ENCODE measurements at regions not wholly inside any gene's neighbourhood (a gene's known extent, or its start where the extent isn't known, plus 50 kb on each side); places are given as distances from the start of the nearest gene placed in this dataset.

DNA sequence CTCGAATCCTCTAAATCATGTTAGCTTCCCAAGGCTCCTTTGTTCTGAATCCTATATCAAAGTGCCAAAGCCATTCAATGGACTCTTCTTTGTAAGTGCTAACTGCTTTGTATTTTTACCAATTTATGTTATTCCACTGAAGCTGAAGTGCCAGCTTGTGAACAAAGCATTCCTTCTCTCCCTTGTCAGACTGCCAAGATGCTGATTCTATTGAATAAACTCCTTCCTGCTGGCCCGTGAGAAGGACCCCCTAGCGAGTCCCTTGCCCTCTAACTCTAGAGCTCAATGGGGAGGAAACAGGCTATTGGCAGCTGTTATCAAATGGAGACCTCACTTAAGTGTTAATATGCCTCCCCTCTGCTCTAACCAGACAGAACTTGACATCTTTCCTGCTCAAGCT lies 1097.9 kb upstream of the CNTNAP5 start:
- H3K4me3 Mint-ChIP-seq = no peak overlapping the region
- H3K36me3 Mint-ChIP-seq = no peaks in the 10 kb centered on the region
- H3K27ac Mint-ChIP-seq = no peak overlapping the region
- peaks cover 9% of the 10 kb centered on the region for H3K9me3 Mint-ChIP-seq (ENCODE audit: low read depth)
- no peaks in the 10 kb centered on the region for H3K4me1 Mint-ChIP-seq (ENCODE audit: low read depth)
- H3K27me3 Mint-ChIP-seq = no peaks in the 10 kb centered on the region

DNA sequence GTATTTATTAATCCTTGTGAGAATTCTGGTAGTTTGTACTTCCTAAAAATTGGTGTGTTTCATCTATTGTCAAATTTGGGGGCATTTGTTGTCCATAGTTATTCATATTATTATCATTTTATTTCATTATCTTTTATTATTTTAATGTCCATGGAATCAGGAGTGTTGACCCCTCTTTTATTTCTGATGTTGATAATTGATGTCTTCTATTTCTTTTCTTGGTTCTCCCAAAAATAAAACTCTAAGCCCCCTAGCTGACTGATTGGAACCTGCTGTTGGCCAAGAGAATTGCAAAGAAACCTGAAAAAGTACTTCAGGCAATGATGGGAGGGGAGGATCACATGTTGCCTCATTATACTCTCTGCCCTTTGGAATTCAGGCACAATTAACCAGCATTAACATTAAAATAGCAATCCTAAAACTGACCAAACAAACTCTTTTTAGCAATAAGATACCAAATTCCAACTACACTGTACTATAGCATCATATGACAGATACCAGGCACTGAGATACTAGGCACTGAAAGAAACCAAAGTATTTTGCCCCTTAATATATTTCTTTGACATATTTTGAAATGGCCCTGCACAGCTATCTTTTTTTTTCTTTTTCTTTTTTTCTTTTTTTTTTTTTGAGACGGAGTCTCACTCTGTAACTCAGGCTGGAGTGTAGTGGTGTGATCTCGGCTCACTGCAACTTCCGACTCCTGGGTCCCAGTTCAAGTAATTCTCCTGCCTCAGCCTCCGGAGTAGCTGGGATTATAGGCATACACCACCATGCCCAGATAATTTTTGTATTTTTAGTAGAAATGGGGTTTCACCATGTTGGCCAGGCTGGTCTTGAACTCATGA lies 1097.2 kb upstream of the CNTNAP5 start:
- H3K9me3 Mint-ChIP-seq (ENCODE audit: low read depth) = peaks cover 8% of the 10 kb centered on the region
- no peaks in the 10 kb centered on the region for H3K27me3 Mint-ChIP-seq
- H3K27ac Mint-ChIP-seq = no peak overlapping the region
- no peak overlapping the region for H3K4me3 Mint-ChIP-seq
- H3K36me3 Mint-ChIP-seq = no peaks in the 10 kb centered on the region
- H3K4me1 Mint-ChIP-seq (ENCODE audit: low read depth) = no peaks in the 10 kb centered on the region

DNA sequence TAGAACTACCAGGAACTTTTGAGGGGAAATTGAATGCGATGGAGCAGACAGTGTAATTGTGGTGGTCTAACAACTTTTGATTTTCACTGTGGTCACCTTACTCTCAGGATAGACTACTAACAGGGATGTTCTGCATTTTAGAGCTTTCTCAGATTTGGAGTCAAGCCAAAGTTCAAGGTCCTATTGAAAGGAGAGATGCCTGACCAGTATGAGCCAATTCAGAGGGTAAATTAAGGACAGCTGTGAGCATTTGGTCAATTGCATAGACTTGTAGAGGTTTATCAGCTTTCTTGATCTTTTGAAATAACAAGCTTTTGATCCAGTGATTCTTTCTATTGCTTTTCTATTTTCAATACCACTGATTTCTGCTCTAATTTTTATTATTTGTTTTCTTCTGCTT lies 1095.7 kb upstream of the CNTNAP5 start:
- Mint-ChIP-seq H3K4me1 (ENCODE audit: low read depth) (no peaks in the 10 kb centered on the region), H3K27me3 (no peaks in the 10 kb centered on the region), H3K9me3 (ENCODE audit: low read depth) (peaks cover 8% of the 10 kb centered on the region), H3K4me3 (no peak overlapping the region), H3K27ac (no peak overlapping the region), H3K36me3 (no peaks in the 10 kb centered on the region)

DNA sequence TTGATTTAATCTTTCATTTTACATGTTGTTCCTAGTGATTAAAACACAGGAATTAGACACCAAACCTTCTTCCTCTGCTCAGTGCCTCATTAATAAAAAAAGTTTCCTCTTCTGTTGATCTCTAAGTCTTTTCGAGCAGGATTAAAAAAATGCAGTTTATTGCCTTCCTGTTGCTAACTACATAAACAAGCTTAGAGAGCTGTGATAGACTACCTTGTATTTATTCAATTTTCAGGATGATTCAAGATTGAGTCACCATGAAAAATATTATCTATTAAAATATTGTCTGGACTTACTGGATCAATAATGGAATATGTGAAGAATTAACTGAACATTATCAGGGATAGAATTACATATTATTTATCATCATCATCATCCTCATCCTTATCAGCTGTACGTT lies 1089.6 kb upstream of the CNTNAP5 start:
- H3K27ac Mint-ChIP-seq = no peak overlapping the region
- H3K4me3 Mint-ChIP-seq = no peak overlapping the region
- H3K27me3 Mint-ChIP-seq = no peaks in the 10 kb centered on the region
- H3K4me1 Mint-ChIP-seq (ENCODE audit: low read depth) = no peaks in the 10 kb centered on the region
- no peaks in the 10 kb centered on the region for H3K36me3 Mint-ChIP-seq
- peaks cover under 1% of the 10 kb centered on the region for H3K9me3 Mint-ChIP-seq (ENCODE audit: low read depth)

DNA sequence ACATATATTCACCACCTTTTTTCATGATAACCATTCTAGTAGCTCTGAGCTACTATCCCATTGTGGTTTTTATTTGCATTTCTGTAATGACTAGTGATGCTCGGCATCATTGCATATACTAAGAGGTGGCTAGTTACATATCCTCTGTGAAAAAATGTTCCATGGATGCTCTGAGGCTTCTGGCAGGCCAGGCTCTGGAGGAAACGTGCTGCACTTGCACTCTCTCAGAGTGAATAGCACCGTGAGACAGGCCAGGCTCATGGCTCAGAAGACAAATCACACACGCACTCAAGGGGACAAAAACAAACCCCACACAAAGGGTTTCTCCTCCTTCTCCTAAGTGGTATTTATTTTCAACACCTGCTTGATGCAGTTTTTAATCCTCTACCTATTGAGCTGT lies 1085.3 kb upstream of the CNTNAP5 start:
- H3K4me3 Mint-ChIP-seq = no peak overlapping the region
- peaks cover 5% of the 10 kb centered on the region for H3K9me3 Mint-ChIP-seq (ENCODE audit: low read depth)
- no peak overlapping the region for H3K27ac Mint-ChIP-seq
- H3K27me3 Mint-ChIP-seq = no peaks in the 10 kb centered on the region
- H3K4me1 Mint-ChIP-seq (ENCODE audit: low read depth) = no peaks in the 10 kb centered on the region
- no peaks in the 10 kb centered on the region for H3K36me3 Mint-ChIP-seq

DNA sequence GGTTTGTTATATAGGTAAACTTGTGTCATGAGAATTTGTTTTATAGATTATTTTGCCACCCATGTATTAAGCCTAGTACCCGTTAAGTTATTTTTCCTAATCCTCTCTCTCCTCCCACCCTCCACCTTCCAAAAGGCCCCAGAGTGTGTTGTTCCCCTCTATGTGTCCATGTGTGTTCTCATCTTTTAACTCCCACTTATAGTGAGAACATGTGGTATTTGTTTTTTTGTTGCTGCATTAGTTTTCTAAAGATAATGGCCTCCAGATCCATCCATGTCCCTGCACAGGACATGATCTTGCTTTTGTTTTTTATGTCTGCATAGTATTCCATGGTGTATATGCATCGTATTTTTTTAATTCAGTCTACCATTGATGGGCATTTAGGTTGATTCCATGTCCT lies 1075.6 kb upstream of the CNTNAP5 start:
- Mint-ChIP-seq H3K4me3 (no peak overlapping the region), H3K4me1 (ENCODE audit: low read depth) (no peaks in the 10 kb centered on the region), H3K27me3 (no peaks in the 10 kb centered on the region), H3K36me3 (no peaks in the 10 kb centered on the region), H3K27ac (no peak overlapping the region), H3K9me3 (ENCODE audit: low read depth) (peaks cover 28% of the 10 kb centered on the region)

DNA sequence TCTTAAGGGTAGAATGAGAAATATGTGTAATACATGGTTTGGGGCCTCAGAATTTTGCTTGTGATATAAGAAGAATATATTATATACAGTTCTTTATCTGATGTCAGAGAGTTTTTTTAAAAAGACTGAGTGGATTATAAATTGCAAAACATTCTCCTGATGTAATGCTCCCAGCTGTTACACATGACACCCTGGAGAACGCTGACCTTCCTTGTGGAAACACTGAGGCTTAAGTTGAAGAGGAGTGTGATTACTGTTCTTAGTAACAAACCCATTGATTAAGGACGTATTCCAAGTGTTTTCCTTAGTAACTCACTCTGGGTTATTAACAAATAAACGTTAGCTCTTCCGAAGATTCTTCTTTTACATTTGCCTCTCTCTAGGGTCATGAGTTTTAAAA lies 1069.3 kb upstream of the CNTNAP5 start:
- Mint-ChIP-seq H3K9me3 (ENCODE audit: low read depth) (peaks cover 18% of the 10 kb centered on the region), H3K27ac (no peak overlapping the region), H3K4me3 (no peak overlapping the region), H3K4me1 (ENCODE audit: low read depth) (no peaks in the 10 kb centered on the region), H3K36me3 (no peaks in the 10 kb centered on the region), H3K27me3 (no peaks in the 10 kb centered on the region)

DNA sequence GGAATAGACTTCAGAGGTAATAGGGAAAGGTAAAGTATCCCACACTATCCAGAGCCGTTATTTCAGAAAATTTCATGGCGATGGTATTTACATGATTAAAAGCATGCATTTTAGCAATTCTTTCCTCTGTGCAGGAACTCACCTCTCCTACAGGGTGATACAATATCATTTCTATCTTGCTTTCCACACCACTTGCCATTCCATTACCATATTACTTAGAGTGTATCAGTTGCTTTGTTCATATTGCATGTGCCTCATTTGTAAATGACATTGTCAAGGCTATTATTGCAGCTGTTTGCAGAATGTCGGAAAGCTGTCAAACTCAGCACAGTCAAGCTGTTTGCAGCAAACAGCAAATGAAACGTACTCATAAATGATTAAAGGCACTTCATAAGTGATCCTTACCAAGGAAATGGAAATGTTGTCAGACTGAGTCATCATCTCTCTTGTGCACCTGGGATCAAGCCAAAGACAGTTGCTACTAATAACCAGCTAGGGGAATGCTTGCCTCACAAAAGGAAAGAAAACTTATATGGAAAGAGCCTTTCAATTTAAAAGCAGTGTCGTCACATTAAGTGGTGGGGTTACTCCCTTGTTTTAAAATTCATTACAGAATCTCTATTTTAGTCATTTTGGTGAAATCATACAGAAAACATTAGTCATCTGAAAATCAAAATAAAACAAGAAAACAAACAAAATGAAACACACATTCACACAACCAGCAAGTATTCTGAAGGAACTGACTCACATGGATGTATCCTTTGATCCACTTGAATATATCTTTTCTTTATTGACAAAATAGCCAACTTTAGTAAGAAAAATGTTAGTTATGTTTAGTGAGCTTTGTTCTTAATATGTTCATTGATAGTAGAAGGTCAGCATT lies 1064.1 kb upstream of the CNTNAP5 start:
- no peak overlapping the region for H3K4me3 Mint-ChIP-seq
- no peaks in the 10 kb centered on the region for H3K36me3 Mint-ChIP-seq
- H3K9me3 Mint-ChIP-seq (ENCODE audit: low read depth) = peaks cover 8% of the 10 kb centered on the region
- no peaks in the 10 kb centered on the region for H3K4me1 Mint-ChIP-seq (ENCODE audit: low read depth)
- no peak overlapping the region for H3K27ac Mint-ChIP-seq
- H3K27me3 Mint-ChIP-seq = no peaks in the 10 kb centered on the region

DNA sequence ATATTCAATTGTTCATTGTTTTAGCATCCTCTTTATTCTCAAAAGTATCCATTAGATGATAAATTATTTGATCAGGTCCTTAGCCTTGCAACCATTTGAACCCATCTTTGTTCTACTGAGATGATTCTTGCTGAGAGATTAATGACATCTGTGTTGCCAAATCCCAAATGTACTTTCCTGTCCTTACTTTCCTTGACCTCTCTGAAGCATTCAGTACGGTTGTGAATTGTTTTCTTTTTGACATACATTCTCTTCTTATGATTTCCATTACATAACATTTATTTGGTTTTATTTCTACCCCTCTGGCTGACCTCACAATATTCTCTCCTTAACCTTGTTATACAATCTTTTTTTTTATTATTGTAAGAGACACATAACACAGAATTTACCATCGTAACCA lies 1058.6 kb upstream of the CNTNAP5 start:
- Mint-ChIP-seq H3K4me1 (ENCODE audit: low read depth) (no peaks in the 10 kb centered on the region), H3K36me3 (no peaks in the 10 kb centered on the region), H3K27ac (no peak overlapping the region), H3K27me3 (no peaks in the 10 kb centered on the region), H3K9me3 (ENCODE audit: low read depth) (peaks cover 20% of the 10 kb centered on the region), H3K4me3 (no peak overlapping the region)

DNA sequence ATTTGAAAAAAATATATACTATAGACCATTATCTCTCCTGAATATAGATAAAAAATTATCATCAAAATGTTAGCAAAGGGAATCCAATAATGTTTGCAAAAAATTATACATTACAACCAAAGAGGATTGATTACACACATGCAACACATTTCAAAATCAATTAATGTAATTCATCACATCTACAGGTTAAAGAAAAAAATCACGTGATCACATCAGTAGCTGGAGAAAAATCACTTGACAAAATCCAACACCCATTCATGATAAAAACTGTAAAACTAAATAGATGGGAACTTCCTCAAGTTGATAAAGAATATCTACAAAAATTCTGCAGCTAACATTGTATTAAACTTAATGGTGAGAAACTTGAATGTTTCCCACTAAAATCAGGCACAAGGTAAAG lies 1047.5 kb upstream of the CNTNAP5 start:
- H3K4me1 Mint-ChIP-seq (ENCODE audit: low read depth) = no peaks in the 10 kb centered on the region
- H3K4me3 Mint-ChIP-seq = no peak overlapping the region
- no peaks in the 10 kb centered on the region for H3K36me3 Mint-ChIP-seq
- no peak overlapping the region for H3K27ac Mint-ChIP-seq
- H3K27me3 Mint-ChIP-seq = no peaks in the 10 kb centered on the region
- peaks cover 8% of the 10 kb centered on the region for H3K9me3 Mint-ChIP-seq (ENCODE audit: low read depth)

DNA sequence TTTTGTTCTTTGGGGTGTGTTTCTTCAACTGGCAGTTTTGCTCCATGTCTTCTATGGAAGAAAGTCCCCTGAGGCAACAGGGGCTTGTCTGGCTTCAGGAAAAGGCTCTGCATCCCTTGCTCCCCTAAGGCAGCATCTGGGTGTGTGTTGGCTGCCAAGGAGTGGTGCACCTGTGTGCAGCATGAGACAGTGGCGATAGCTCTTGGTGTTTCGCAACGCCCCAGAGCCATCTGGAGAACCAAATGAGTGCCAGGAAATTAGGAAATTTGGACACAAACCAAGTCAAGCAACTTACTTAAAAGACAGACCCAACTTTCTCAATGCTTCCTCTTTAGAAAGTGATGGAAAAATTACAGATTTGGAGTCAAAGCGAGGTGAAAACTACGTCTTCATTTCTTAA lies 1044.4 kb upstream of the CNTNAP5 start:
- no peaks in the 10 kb centered on the region for H3K27me3 Mint-ChIP-seq
- H3K4me1 Mint-ChIP-seq (ENCODE audit: low read depth) = no peaks in the 10 kb centered on the region

DNA sequence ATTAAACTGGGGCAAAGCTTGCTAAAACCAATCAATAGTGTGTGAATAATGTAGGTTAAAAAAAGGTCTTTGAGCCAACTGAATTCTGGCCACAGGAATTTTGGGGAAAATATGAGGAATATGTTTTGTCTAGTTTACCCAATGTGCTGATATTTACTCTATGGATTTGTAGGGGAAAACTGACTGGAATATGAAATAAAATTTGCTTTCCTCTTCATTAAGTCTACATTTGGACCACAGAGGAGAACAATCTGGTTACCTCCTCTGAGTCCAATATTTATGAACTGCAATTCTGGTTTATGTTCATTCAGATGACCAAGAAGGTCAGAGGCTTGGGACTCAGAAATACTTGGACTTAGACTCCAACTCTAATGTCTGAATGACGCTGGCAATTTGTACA lies 1042.2 kb upstream of the CNTNAP5 start:
- Mint-ChIP-seq H3K4me1 (ENCODE audit: low read depth) (no peaks in the 10 kb centered on the region), H3K27ac (no peak overlapping the region), H3K9me3 (ENCODE audit: low read depth) (peaks cover 13% of the 10 kb centered on the region), H3K4me3 (no peak overlapping the region), H3K27me3 (no peaks in the 10 kb centered on the region), H3K36me3 (no peaks in the 10 kb centered on the region)

More for the DNA sequence above, 1044.4 kb upstream of the CNTNAP5 start:
- Mint-ChIP-seq H3K9me3 (ENCODE audit: low read depth) (peaks cover 16% of the 10 kb centered on the region), H3K4me3 (no peak overlapping the region), H3K27ac (no peak overlapping the region), H3K36me3 (no peaks in the 10 kb centered on the region)

DNA sequence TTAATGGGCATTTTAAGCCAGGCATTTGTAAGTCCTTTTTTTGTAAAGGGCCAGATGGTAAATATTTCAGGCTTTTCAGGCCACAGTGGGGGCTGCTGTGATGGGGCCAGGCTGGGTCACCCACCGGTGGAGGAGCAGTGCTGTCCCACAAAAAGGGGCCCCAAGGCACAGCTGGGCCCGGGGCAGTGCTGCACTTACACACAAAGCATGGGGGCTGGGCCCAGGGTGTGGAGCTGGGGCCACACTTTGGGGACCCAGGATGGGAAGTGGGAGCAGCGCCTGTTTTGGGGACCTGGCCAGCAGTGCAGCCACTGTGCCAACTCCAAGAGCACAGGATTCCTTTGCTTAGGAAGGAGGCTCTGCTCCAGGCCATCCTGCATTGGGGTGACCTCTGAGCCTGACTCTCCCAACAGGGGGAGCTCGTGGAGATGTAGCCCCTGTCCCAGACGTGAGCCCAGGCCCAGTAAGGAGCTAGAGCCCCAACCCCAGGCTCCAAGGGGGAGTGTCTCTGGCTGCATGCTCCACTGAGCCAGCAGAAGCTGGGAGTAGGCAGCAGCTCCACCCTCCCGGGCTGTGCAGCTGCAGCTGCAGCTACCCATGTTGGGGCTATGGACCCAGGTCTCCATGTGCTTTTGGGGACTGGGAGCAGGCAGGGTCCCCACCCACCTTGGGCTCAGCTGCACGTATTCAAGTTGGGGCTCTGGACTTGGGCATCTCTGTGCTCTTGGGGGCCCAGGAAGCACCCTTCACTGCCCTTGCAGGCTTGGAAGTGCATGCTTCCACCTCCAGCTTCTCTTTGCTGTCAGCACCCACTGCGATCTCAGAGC lies 1036.5 kb upstream of the CNTNAP5 start:
- Mint-ChIP-seq H3K27ac (no peak overlapping the region), H3K9me3 (ENCODE audit: low read depth) (peaks cover 8% of the 10 kb centered on the region), H3K36me3 (no peaks in the 10 kb centered on the region), H3K4me3 (no peak overlapping the region), H3K4me1 (ENCODE audit: low read depth) (no peaks in the 10 kb centered on the region), H3K27me3 (no peaks in the 10 kb centered on the region)

DNA sequence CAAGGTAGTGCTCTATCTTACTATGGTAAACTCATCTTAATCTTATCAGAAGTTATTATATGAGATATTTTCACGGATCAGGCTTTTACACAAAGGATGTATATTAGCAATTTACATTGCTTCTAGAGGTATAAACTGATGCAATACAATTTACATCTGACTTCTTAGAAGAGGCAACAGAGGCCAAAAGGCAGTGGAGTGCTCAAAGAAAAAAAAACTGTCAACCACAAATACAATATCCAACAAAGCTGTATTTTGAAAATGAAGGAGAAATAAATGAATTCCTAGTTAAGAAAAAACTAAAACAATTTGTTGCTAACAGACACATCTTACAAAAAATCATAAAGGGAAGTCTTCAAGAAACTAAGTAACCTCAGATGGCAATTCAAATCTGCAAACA lies 1031.5 kb upstream of the CNTNAP5 start:
- no peaks in the 10 kb centered on the region for H3K4me1 Mint-ChIP-seq (ENCODE audit: low read depth)
- H3K27ac Mint-ChIP-seq = no peak overlapping the region
- no peaks in the 10 kb centered on the region for H3K27me3 Mint-ChIP-seq
- peaks cover 8% of the 10 kb centered on the region for H3K9me3 Mint-ChIP-seq (ENCODE audit: low read depth)
- H3K4me3 Mint-ChIP-seq = no peak overlapping the region
- H3K36me3 Mint-ChIP-seq = no peaks in the 10 kb centered on the region

DNA sequence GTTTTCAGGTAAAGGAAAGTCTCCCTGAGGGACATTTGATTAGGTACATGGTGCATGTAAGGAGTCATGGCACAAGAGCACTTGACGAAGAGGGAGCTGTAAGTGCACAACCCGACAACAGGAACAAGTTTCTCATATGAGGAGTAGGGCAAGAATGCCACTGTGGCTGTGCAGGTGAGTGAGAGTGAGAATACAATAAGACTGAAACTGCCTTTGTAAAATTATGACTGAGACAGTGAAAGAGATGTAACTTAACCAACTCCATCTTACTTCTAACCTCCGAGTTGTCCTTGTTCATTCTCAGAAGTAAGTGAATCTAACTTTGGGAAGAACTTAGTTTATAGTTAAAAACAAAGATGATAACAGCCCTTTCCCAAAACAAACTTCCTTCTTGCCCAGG lies 1025.8 kb upstream of the CNTNAP5 start:
- Mint-ChIP-seq H3K4me1 (ENCODE audit: low read depth) (no peaks in the 10 kb centered on the region), H3K9me3 (ENCODE audit: low read depth) (peaks cover 5% of the 10 kb centered on the region), H3K4me3 (no peak overlapping the region), H3K36me3 (no peaks in the 10 kb centered on the region), H3K27ac (no peak overlapping the region), H3K27me3 (no peaks in the 10 kb centered on the region)
